GM23338 (cell line): ENCODE measurements at regions not wholly inside any gene's neighbourhood (a gene's known extent, or its start where the extent isn't known, plus 50 kb on each side); places are given as distances from the start of the nearest gene placed in this dataset.

Source experiments
- ATAC-seq: fragments of 200-7000 bp; cut with Tn5 transposase; 3 replicates; pipeline ENCODE4 v1.9.1; 2020
- DNase-seq: peaks from one replicate; pipeline ENCODE4 v3.0.0-alpha.2; 2015; ENCODE audit warnings: low spot score
- H2AFZ ChIP-seq: fragments of 200-600 bp; sonication (generic); 2 replicates; pipeline ENCODE4 v1.8.0; 2016; ENCODE audit warnings: antibody characterized with exemption, mild to moderate bottlenecking, moderate library complexity
- H3F3A ChIP-seq: fragments of 200-600 bp; sonication (generic); replicated peaks from 2 replicates; pipeline ENCODE4 v1.8.0; 2017; ENCODE audit warnings: antibody characterized with exemption, mixed run types, low read depth
- H3K27ac ChIP-seq: fragments of 200-600 bp; sonication (generic); 2 replicates; pipeline ENCODE4 v1.6.1; 2016; ENCODE audit warnings: low read depth
- H3K27me3 ChIP-seq: fragments of 200-600 bp; sonication (generic); 2 replicates; pipeline ENCODE4 v1.8.0; 2016; ENCODE audit warnings: mild to moderate bottlenecking, mixed run types, moderate library complexity; ENCODE audit not compliant: insufficient read depth
- H3K36me3 ChIP-seq: fragments of 200-600 bp; sonication (generic); 2 replicates; pipeline ENCODE4 v1.8.0; 2016; ENCODE audit warnings: mild to moderate bottlenecking; ENCODE audit not compliant: insufficient read depth
- H3K4me1 ChIP-seq: fragments of 200-600 bp; sonication (generic); 2 replicates; pipeline ENCODE4 v1.8.0; 2016; ENCODE audit warnings: mild to moderate bottlenecking, moderate library complexity; ENCODE audit not compliant: insufficient read depth
- H3K4me2 ChIP-seq: fragments of 200-600 bp; sonication (generic); 2 replicates; pipeline ENCODE4 v1.7.1; 2017; ENCODE audit warnings: mixed run types
- H3K4me3 ChIP-seq: fragments of 200-600 bp; sonication (generic); 2 replicates; pipeline ENCODE4 v1.6.1; 2016; ENCODE audit warnings: mixed run types
- H3K79me2 ChIP-seq: fragments of 200-600 bp; sonication (generic); replicated peaks from 2 replicates; pipeline ENCODE4 v1.8.0; 2017; ENCODE audit warnings: mild to moderate bottlenecking; ENCODE audit not compliant: insufficient read depth
- H3K9me2 ChIP-seq: fragments of 200-600 bp; sonication (generic); 2 replicates; pipeline ENCODE4 v1.8.0; 2017; ENCODE audit not compliant: insufficient read depth
- H4K20me1 ChIP-seq: fragments of 200-600 bp; sonication (generic); replicated peaks from 2 replicates; pipeline ENCODE4 v1.8.0; 2017; ENCODE audit warnings: mild to moderate bottlenecking; ENCODE audit not compliant: insufficient read depth
- H3K27ac Mint-ChIP-seq: 2 replicates; pipeline ENCODE4 v1.8.0; 2020; ENCODE audit warnings: inconsistent platforms, mild to moderate bottlenecking, moderate library complexity, mixed read lengths
- H3K27me3 Mint-ChIP-seq: 3 replicates; pipeline ENCODE4 v1.8.0; 2022; ENCODE audit warnings: low read depth, mild to moderate bottlenecking, moderate library complexity, mixed read lengths, inconsistent platforms; ENCODE audit not compliant: insufficient read depth, poor library complexity
- H3K36me3 Mint-ChIP-seq: 3 replicates; pipeline ENCODE4 v1.8.0; 2021; ENCODE audit warnings: low read depth, mild to moderate bottlenecking, inconsistent platforms, moderate library complexity, mixed read lengths
- H3K4me1 Mint-ChIP-seq: 3 replicates; pipeline ENCODE4 v1.8.0; 2020; ENCODE audit warnings: mild to moderate bottlenecking, inconsistent platforms, mixed read lengths
- H3K4me3 Mint-ChIP-seq: 3 replicates; pipeline ENCODE4 v1.8.0; 2021; ENCODE audit warnings: moderate library complexity, mild to moderate bottlenecking, inconsistent platforms, mixed read lengths
- H3K9me3 Mint-ChIP-seq: 3 replicates; pipeline ENCODE4 v1.8.0; 2020; ENCODE audit warnings: moderate library complexity, mild to moderate bottlenecking, inconsistent platforms, mixed read lengths
- CREB1 ChIP-seq: fragments of 250-450 bp; sonication (Bioruptor Pico); IDR thresholded peaks from 2 replicates; pipeline ENCODE4 v1.5.0; 2020; ENCODE audit warnings: low read depth, mild to moderate bottlenecking, moderate library complexity
- EZH2 ChIP-seq: fragments of 200-600 bp; sonication (generic); IDR thresholded peaks from one replicate; pipeline ENCODE4 v1.8.0; 2017; ENCODE audit warnings: antibody characterized with exemption, mild to moderate bottlenecking, low read depth; ENCODE audit not compliant: unreplicated experiment
- EZH2phosphoT487 ChIP-seq: fragments of 200-600 bp; sonication (generic); IDR thresholded peaks from one replicate; pipeline ENCODE4 v1.8.1; 2018; ENCODE audit warnings: antibody characterized with exemption; ENCODE audit not compliant: unreplicated experiment
- JUNB ChIP-seq: IDR thresholded peaks from one replicate; pipeline ENCODE4 v1.6.1; 2016; ENCODE audit warnings: antibody characterized with exemption; ENCODE audit not compliant: unreplicated experiment
- NANOG ChIP-seq: IDR thresholded peaks from 2 replicates; pipeline ENCODE4 v1.6.1; 2016; ENCODE audit warnings: antibody characterized with exemption, borderline replicate concordance
- POLR2AphosphoS5 ChIP-seq: IDR thresholded peaks from 2 replicates; pipeline ENCODE4 v1.6.1; 2016; ENCODE audit warnings: antibody characterized with exemption, low read depth
- STAT1 ChIP-seq: IDR thresholded peaks from one replicate; pipeline ENCODE4 v1.6.1; 2016; ENCODE audit warnings: antibody characterized with exemption; ENCODE audit not compliant: unreplicated experiment
- ZNF114 ChIP-seq: fragments of 250-450 bp; sonication (Bioruptor Pico); IDR thresholded peaks from 2 replicates; pipeline ENCODE4 v1.5.0; 2020; ENCODE audit warnings: mild to moderate bottlenecking, moderate library complexity
- ZNF331 ChIP-seq: fragments of 250-450 bp; sonication (Bioruptor Pico); IDR thresholded peaks from 2 replicates; pipeline ENCODE4 v1.5.0; 2020; ENCODE audit warnings: low read depth, mild to moderate bottlenecking, moderate library complexity
- TF ChIP-seq, protein P1 (sequence below): fragments of 250-450 bp; sonication (Bioruptor Pico); IDR thresholded peaks from 2 replicates; pipeline ENCODE4 v1.5.0; 2020; ENCODE audit warnings: mild to moderate bottlenecking, moderate library complexity
- TF ChIP-seq, protein P2 (sequence below): IDR thresholded peaks from one replicate; pipeline ENCODE4 v1.6.1; 2018; ENCODE audit warnings: antibody characterized with exemption; ENCODE audit not compliant: unreplicated experiment
- TF ChIP-seq, protein P3 (sequence below): IDR thresholded peaks from 2 replicates; pipeline ENCODE4 v1.6.1; 2016; ENCODE audit warnings: antibody characterized with exemption
- TF ChIP-seq, protein P4 (sequence below), 2 experiments: fragments of 200-600 bp in 1 of 2; sonication (generic) in 1 of 2; conservative IDR thresholded peaks; 2 replicates each; pipeline versions ENCODE4 v1.5.1 to v1.6.1; 2016 to 2017; ENCODE audit warnings: antibody characterized with exemption in 2 of 2, low read depth in 2 of 2, mild to moderate bottlenecking in 2 of 2, moderate library complexity in 1 of 2

DNA sequence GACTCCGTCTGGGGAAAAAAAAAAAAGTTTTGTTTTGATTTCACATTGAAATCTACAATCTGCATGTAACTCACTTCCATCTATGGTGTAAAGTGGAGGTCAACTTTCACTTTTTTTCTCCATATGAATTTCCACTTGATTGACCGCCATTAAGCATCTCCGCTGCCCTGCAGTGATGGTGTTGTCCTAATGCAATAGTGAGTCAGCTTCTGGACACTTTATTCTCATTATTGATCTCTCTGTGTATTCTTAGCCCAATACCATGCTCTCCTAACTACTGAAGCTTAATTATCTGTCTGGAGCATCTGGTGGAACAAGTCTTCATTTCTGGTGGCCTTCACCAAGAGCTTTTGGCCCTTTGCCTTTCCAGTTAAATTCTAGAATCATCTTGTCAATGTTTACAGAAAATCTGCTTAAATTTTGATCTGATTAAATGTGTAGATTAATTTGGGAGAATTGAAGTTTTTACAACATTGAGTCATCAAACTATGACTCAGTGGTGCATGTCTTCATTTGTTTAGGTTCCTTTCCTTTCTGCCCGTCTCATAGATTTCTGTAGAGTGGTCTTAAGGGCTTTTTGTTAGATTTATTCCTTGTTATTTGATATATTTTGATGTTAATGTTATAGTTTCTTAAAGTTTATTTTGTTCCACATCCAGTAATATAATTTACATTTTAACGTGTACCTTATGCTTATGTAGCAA is 181.5 kb downstream of the PRDM2 start:
- no peaks in the 10 kb centered on the region for H3K79me2 ChIP-seq
- H3K4me1 ChIP-seq: no peaks in the 10 kb centered on the region
- H4K20me1 ChIP-seq: no peaks in the 10 kb centered on the region
- DNase-seq: no peak
- H3F3A ChIP-seq: no peaks in the 10 kb centered on the region
- Mint-ChIP-seq H3K4me3 (no peak overlapping the region), H3K9me3 (no peaks in the 10 kb centered on the region), H3K36me3 (no peaks in the 10 kb centered on the region), H3K27me3 (peaks cover 5% of the 10 kb centered on the region), H3K4me1 (no peaks in the 10 kb centered on the region), H3K27ac (no peak overlapping the region)
- TF ChIP-seq POLR2AphosphoS5 (no peak), ZNF331 (CRISPR knock-in tag) (no peak), EZH2 (no peak), ZNF114 (CRISPR knock-in tag) (no peak), NANOG (no peak), EZH2phosphoT487 (no peak), CREB1 (CRISPR knock-in tag) (no peak), JUNB (no peak), STAT1 (no peak)
- TF ChIP-seq, protein P1, sequence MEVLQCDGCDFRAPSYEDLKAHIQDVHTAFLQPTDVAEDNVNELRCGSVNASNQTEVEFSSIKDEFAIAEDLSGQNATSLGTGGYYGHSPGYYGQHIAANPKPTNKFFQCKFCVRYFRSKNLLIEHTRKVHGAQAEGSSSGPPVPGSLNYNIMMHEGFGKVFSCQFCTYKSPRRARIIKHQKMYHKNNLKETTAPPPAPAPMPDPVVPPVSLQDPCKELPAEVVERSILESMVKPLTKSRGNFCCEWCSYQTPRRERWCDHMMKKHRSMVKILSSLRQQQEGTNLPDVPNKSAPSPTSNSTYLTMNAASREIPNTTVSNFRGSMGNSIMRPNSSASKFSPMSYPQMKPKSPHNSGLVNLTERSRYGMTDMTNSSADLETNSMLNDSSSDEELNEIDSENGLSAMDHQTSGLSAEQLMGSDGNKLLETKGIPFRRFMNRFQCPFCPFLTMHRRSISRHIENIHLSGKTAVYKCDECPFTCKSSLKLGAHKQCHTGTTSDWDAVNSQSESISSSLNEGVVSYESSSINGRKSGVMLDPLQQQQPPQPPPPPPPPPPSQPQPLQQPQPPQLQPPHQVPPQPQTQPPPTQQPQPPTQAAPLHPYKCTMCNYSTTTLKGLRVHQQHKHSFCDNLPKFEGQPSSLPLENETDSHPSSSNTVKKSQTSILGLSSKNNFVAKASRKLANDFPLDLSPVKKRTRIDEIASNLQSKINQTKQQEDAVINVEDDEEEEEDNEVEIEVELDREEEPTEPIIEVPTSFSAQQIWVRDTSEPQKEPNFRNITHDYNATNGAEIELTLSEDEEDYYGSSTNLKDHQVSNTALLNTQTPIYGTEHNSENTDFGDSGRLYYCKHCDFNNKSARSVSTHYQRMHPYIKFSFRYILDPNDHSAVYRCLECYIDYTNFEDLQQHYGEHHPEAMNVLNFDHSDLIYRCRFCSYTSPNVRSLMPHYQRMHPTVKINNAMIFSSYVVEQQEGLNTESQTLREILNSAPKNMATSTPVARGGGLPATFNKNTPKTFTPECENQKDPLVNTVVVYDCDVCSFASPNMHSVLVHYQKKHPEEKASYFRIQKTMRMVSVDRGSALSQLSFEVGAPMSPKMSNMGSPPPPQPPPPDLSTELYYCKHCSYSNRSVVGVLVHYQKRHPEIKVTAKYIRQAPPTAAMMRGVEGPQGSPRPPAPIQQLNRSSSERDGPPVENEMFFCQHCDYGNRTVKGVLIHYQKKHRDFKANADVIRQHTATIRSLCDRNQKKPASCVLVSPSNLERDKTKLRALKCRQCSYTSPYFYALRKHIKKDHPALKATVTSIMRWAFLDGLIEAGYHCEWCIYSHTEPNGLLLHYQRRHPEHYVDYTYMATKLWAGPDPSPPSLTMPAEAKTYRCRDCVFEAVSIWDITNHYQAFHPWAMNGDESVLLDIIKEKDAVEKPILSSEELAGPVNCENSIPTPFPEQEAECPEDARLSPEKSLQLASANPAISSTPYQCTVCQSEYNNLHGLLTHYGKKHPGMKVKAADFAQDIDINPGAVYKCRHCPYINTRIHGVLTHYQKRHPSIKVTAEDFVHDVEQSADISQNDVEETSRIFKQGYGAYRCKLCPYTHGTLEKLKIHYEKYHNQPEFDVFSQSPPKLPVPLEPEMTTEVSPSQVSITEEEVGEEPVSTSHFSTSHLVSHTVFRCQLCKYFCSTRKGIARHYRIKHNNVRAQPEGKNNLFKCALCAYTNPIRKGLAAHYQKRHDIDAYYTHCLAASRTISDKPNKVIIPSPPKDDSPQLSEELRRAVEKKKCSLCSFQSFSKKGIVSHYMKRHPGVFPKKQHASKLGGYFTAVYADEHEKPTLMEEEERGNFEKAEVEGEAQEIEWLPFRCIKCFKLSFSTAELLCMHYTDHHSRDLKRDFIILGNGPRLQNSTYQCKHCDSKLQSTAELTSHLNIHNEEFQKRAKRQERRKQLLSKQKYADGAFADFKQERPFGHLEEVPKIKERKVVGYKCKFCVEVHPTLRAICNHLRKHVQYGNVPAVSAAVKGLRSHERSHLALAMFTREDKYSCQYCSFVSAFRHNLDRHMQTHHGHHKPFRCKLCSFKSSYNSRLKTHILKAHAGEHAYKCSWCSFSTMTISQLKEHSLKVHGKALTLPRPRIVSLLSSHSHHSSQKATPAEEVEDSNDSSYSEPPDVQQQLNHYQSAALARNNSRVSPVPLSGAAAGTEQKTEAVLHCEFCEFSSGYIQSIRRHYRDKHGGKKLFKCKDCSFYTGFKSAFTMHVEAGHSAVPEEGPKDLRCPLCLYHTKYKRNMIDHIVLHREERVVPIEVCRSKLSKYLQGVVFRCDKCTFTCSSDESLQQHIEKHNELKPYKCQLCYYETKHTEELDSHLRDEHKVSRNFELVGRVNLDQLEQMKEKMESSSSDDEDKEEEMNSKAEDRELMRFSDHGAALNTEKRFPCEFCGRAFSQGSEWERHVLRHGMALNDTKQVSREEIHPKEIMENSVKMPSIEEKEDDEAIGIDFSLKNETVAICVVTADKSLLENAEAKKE (CRISPR knock-in tag): no peak
- TF ChIP-seq, protein P2, sequence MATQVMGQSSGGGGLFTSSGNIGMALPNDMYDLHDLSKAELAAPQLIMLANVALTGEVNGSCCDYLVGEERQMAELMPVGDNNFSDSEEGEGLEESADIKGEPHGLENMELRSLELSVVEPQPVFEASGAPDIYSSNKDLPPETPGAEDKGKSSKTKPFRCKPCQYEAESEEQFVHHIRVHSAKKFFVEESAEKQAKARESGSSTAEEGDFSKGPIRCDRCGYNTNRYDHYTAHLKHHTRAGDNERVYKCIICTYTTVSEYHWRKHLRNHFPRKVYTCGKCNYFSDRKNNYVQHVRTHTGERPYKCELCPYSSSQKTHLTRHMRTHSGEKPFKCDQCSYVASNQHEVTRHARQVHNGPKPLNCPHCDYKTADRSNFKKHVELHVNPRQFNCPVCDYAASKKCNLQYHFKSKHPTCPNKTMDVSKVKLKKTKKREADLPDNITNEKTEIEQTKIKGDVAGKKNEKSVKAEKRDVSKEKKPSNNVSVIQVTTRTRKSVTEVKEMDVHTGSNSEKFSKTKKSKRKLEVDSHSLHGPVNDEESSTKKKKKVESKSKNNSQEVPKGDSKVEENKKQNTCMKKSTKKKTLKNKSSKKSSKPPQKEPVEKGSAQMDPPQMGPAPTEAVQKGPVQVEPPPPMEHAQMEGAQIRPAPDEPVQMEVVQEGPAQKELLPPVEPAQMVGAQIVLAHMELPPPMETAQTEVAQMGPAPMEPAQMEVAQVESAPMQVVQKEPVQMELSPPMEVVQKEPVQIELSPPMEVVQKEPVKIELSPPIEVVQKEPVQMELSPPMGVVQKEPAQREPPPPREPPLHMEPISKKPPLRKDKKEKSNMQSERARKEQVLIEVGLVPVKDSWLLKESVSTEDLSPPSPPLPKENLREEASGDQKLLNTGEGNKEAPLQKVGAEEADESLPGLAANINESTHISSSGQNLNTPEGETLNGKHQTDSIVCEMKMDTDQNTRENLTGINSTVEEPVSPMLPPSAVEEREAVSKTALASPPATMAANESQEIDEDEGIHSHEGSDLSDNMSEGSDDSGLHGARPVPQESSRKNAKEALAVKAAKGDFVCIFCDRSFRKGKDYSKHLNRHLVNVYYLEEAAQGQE: no peak
- TF ChIP-seq, protein P3, sequence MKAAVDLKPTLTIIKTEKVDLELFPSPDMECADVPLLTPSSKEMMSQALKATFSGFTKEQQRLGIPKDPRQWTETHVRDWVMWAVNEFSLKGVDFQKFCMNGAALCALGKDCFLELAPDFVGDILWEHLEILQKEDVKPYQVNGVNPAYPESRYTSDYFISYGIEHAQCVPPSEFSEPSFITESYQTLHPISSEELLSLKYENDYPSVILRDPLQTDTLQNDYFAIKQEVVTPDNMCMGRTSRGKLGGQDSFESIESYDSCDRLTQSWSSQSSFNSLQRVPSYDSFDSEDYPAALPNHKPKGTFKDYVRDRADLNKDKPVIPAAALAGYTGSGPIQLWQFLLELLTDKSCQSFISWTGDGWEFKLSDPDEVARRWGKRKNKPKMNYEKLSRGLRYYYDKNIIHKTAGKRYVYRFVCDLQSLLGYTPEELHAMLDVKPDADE: no peak
- TF ChIP-seq, protein P4, sequence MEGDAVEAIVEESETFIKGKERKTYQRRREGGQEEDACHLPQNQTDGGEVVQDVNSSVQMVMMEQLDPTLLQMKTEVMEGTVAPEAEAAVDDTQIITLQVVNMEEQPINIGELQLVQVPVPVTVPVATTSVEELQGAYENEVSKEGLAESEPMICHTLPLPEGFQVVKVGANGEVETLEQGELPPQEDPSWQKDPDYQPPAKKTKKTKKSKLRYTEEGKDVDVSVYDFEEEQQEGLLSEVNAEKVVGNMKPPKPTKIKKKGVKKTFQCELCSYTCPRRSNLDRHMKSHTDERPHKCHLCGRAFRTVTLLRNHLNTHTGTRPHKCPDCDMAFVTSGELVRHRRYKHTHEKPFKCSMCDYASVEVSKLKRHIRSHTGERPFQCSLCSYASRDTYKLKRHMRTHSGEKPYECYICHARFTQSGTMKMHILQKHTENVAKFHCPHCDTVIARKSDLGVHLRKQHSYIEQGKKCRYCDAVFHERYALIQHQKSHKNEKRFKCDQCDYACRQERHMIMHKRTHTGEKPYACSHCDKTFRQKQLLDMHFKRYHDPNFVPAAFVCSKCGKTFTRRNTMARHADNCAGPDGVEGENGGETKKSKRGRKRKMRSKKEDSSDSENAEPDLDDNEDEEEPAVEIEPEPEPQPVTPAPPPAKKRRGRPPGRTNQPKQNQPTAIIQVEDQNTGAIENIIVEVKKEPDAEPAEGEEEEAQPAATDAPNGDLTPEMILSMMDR (conservative IDR thresholded peaks at IDR 0.05; ENCODE audit: low read depth in 2 of 2): no peak
- no peak overlapping the region for H3K27ac ChIP-seq
- ATAC-seq: no peak
- H3K27me3 ChIP-seq: peaks cover 14% of the 10 kb centered on the region; the same call in 1 of the 2 replicates
- no peak overlapping the region for H2AFZ ChIP-seq
- H3K36me3 ChIP-seq: no peaks in the 10 kb centered on the region
- H3K4me2 ChIP-seq: no peak overlapping the region
- no peak overlapping the region for H3K4me3 ChIP-seq
- no peaks in the 10 kb centered on the region for H3K9me2 ChIP-seq
